Suprapubic skin (tissue), 4 donors: ENCODE measurements at regions not wholly inside any gene's neighbourhood (a gene's known extent, or its start where the extent isn't known, plus 50 kb on each side); places are given as distances from the start of the nearest gene placed in this dataset.

Source experiments
- DNase-seq, 2 donors: peaks; one replicate each; pipeline ENCODE4 v3.0.0-alpha.2; 2019; ENCODE audit warnings: low spot score in 2 of 2
- H3K27ac ChIP-seq: fragments of 200-600 bp; sonication (generic); one replicate; pipeline ENCODE4 v1.5.1; 2019
- H3K27me3 ChIP-seq: fragments of 200-600 bp; sonication (generic); one replicate; pipeline ENCODE4 v1.5.1; 2019
- H3K36me3 ChIP-seq: fragments of 200-600 bp; sonication (generic); one replicate; pipeline ENCODE4 v1.5.1; 2019
- H3K4me1 ChIP-seq: fragments of 200-600 bp; sonication (generic); one replicate; pipeline ENCODE4 v1.5.1; 2019
- H3K4me3 ChIP-seq: fragments of 200-600 bp; sonication (generic); one replicate; pipeline ENCODE4 v1.5.1; 2019; ENCODE audit warnings: mild to moderate bottlenecking
- H3K9me3 ChIP-seq: fragments of 200-600 bp; sonication (generic); one replicate; pipeline ENCODE4 v1.5.1; 2019
- EP300 ChIP-seq: sonication (generic); formaldehyde crosslinking; IDR thresholded peaks from one replicate; pipeline ENCODE4 v1.6.1; 2017; ENCODE audit warnings: antibody characterized with exemption
- POLR2A ChIP-seq, 2 donors: fragments of 450-650 bp; IDR thresholded peaks; one replicate each; pipeline ENCODE4 v1.6.1; 2017; ENCODE audit warnings: antibody characterized with exemption in 2 of 2, mild to moderate bottlenecking in 2 of 2, moderate library complexity in 2 of 2
- POLR2AphosphoS5 ChIP-seq, 3 donors: sonication (generic); formaldehyde crosslinking; IDR thresholded peaks; one replicate each; pipeline ENCODE4 v1.6.1; 2017; ENCODE audit warnings: antibody characterized with exemption in 3 of 3
- WGBS: methylation state at CpG from one replicate; pipeline ENCODE4 v1.1.5; 2018; 5-methylcytosine and 5-hydroxymethylcytosine counted together
- TF ChIP-seq, protein P1 (sequence below), 2 donors: fragments of 200-600 bp in 1 of 2; fragments of 450-650 bp in 1 of 2; sonication (generic) in 1 of 2; IDR thresholded peaks; one replicate each; pipeline ENCODE4 v1.5.1; 2016 to 2019; ENCODE audit warnings: antibody characterized with exemption in 2 of 2, mild to moderate bottlenecking in 1 of 2, moderate library complexity in 1 of 2

DNA sequence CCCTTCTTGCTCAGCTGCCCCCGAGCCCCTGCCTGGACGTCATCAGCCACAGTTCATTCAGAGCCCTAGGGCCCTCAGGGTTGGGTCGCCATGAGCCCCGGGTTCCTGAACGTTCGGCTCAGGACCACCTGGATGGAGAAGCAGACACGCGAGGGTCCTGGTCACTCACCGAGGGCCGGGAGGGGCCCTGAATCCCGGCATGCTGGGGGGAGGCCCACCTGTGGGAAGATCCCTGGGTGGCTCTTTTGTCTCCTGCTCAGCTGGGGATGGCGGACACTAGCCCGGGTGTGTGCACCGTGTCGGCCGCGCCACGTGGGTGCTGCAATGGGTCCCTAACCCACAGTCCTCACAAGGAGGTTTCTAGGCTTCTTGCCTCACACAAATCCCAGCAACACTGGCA is 78.1 kb upstream of the TTC34 start:
- H3K27ac ChIP-seq: no peak overlapping the region
- no peaks in the 10 kb centered on the region for H3K9me3 ChIP-seq
- H3K36me3 ChIP-seq: no peaks in the 10 kb centered on the region
- WGBS: 76% methylated on average over 13 of the region's 18 CpGs
- peaks cover 8% of the 10 kb centered on the region for H3K4me1 ChIP-seq
- no peak for DNase-seq
- H3K4me3 ChIP-seq: no peak overlapping the region
- H3K27me3 ChIP-seq: peaks cover 76% of the 10 kb centered on the region
- TF ChIP-seq EP300 (no peak), POLR2A (IDR thresholded peaks at IDR 0.05) (no peak), POLR2AphosphoS5 (IDR thresholded peaks at IDR 0.05) (no peak)
- TF ChIP-seq, protein P1, sequence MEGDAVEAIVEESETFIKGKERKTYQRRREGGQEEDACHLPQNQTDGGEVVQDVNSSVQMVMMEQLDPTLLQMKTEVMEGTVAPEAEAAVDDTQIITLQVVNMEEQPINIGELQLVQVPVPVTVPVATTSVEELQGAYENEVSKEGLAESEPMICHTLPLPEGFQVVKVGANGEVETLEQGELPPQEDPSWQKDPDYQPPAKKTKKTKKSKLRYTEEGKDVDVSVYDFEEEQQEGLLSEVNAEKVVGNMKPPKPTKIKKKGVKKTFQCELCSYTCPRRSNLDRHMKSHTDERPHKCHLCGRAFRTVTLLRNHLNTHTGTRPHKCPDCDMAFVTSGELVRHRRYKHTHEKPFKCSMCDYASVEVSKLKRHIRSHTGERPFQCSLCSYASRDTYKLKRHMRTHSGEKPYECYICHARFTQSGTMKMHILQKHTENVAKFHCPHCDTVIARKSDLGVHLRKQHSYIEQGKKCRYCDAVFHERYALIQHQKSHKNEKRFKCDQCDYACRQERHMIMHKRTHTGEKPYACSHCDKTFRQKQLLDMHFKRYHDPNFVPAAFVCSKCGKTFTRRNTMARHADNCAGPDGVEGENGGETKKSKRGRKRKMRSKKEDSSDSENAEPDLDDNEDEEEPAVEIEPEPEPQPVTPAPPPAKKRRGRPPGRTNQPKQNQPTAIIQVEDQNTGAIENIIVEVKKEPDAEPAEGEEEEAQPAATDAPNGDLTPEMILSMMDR (IDR thresholded peaks at IDR 0.05): no peak

DNA sequence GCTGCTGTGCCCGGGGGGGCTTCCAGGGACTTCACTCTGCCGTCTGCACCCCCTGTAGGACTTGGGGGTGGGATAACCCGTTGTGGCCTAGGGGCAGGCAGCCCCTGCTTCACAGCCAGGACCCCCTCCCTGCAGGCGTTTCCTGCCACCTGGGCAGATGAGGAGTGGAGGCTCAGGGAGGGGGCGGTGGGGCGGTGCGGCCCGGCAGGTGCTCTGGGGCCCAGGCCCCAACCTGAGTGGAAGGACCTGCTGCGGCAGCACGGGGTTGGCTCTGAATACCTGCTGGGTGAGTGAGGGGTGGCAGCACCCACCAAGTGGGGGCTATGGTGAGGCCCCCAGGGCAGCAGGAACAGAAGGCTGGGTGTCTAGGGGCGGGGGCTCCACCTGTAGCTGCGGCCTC is 78.6 kb upstream of the TTC34 start:
- peaks cover 75% of the 10 kb centered on the region for H3K27me3 ChIP-seq
- H3K4me1 ChIP-seq: peaks cover 3% of the 10 kb centered on the region
- no peak overlapping the region for H3K27ac ChIP-seq
- no peaks in the 10 kb centered on the region for H3K9me3 ChIP-seq
- TF ChIP-seq, protein P1 (IDR thresholded peaks at IDR 0.05): no peak
- TF ChIP-seq POLR2A (IDR thresholded peaks at IDR 0.05) (no peak), EP300 (no peak), POLR2AphosphoS5 (IDR thresholded peaks at IDR 0.05) (no peak)
- no peak for DNase-seq
- no peak overlapping the region for H3K4me3 ChIP-seq
- 56% methylated on average over 5 of the region's 12 CpGs for whole genome bisulfite sequencing
- H3K36me3 ChIP-seq: no peaks in the 10 kb centered on the region

DNA sequence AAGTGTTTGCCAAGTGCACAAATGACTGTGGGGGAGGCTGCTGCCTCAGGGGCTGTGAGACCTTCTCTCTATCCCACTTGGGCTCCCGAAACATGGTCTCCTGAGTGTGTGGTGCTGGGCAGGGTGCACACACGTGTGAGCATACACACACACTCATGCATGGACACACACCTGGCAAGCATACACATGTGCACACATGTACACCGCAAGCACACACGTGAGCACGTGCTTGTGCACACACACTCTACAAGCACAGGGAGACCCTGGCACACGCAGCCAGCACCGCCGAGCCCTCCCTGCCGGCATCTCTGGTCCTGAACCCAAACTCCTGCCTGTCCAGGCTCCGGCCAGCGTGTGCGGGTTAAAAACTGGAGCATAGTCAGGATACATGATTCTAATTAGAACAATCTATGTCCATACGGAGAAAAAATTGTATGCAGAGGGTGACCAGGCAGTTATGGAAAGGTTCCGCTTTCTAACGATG is 79.4 kb upstream of the TTC34 start:
- TF ChIP-seq EP300 (no peak), POLR2A (IDR thresholded peaks at IDR 0.05) (no peak), POLR2AphosphoS5 (IDR thresholded peaks at IDR 0.05) (no peak)
- TF ChIP-seq, protein P1 (IDR thresholded peaks at IDR 0.05): no peak
- Histone ChIP-seq H3K9me3 (no peaks in the 10 kb centered on the region), H3K36me3 (no peaks in the 10 kb centered on the region), H3K27ac (no peak overlapping the region), H3K4me3 (no peak overlapping the region), H3K27me3 (peaks cover 72% of the 10 kb centered on the region), H3K4me1 (no peaks in the 10 kb centered on the region)
- no peak for DNase-seq
- WGBS: 79% methylated on average over 14 of the region's 15 CpGs

DNA sequence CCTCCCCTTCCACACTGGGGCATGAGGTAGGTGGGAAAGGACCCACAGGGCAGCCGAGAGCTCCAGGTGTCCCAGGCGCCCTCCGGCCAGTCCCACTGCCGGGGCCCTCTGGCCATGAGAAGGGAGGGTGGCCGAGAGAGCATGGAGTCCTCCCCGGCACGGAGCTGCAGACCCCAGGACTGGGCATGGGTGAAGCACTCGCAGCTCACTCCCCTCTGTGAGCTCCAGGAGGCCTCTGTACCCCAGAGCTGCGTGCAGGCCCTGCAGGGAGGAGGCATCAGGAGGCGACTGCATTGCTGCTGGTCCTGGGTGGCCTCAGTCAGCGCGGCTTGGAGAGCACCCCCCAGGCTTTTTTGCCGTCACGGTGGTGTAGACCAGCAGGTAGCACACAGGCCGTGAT is 80.1 kb upstream of the TTC34 start:
- peaks cover 71% of the 10 kb centered on the region for H3K27me3 ChIP-seq
- no peak overlapping the region for H3K4me3 ChIP-seq
- no peak for DNase-seq
- H3K9me3 ChIP-seq: no peaks in the 10 kb centered on the region
- H3K36me3 ChIP-seq: no peaks in the 10 kb centered on the region
- no peak overlapping the region for H3K27ac ChIP-seq
- TF ChIP-seq POLR2A (IDR thresholded peaks at IDR 0.05): no peak
- TF ChIP-seq POLR2AphosphoS5 (IDR thresholded peaks at IDR 0.05): no peak
- TF ChIP-seq, protein P1 (IDR thresholded peaks at IDR 0.05): no peak
- no peak for TF ChIP-seq EP300
- H3K4me1 ChIP-seq: no peaks in the 10 kb centered on the region
- 51% methylated on average over 8 of the region's 15 CpGs for WGBS

DNA sequence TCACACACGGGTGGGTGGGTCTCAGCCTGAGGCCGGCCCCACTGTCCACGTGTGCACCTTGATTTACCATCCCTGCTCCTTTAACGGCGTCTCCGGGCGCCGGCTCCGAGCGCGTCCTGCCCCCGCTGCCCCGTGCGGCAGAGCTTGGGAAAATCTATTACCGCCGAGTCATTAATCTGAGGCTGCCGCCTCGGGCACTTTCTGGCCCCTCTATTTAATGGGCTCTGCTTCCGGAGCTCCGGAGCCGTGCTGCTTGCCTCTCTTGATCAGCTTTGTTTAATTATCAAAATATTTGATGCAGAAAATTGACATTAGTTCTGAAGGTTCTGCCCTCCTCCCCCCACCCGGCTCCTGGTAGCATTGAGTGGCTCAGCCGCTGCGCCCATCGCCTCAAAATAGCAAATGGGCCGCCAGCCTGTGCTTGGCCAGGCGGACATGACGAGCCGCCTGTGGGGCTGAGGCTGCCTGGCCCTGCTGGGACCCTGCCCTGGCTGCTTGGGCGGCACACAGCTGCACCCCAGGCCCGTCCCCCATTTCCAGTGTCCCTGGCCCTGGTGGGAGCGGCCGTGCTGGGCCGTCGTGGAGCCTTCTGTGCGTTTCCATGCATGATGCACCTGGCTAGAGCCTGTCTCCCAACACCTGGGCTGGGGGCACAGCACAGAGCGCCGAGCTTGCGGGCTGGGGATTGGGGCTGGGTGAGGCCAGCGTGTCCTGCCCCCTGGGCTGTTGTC is 81.6 kb upstream of the TTC34 start:
- Histone ChIP-seq H3K27me3 (peaks cover 79% of the 10 kb centered on the region), H3K27ac (no peak overlapping the region), H3K4me1 (no peaks in the 10 kb centered on the region), H3K9me3 (no peaks in the 10 kb centered on the region), H3K4me3 (no peak overlapping the region), H3K36me3 (no peaks in the 10 kb centered on the region)
- 39% methylated on average over 22 of the region's 40 CpGs for WGBS
- TF ChIP-seq POLR2AphosphoS5 (IDR thresholded peaks at IDR 0.05) (no peak), POLR2A (IDR thresholded peaks at IDR 0.05) (no peak), EP300 (no peak)
- TF ChIP-seq, protein P1 (IDR thresholded peaks at IDR 0.05): no peak
- DNase-seq: no peak
